Glutamatergic neuron (in vitro differentiated cells): ENCODE measurements at regions not wholly inside any gene's neighbourhood (a gene's known extent, or its start where the extent isn't known, plus 50 kb on each side); places are given as distances from the start of the nearest gene placed in this dataset.

Source experiments
- DNase-seq: peaks from one replicate; pipeline ENCODE4 v3.0.0; 2022
- H3K27ac Mint-ChIP-seq: one replicate; pipeline ENCODE4 v1.8.0; 2020; ENCODE audit warnings: mild to moderate bottlenecking, mixed read lengths, inconsistent platforms; ENCODE audit not compliant: unreplicated experiment
- H3K27me3 Mint-ChIP-seq: one replicate; pipeline ENCODE4 v1.8.0; 2020; ENCODE audit warnings: mild to moderate bottlenecking, moderate library complexity, mixed read lengths, inconsistent platforms; ENCODE audit not compliant: unreplicated experiment
- H3K36me3 Mint-ChIP-seq: one replicate; pipeline ENCODE4 v1.8.0; 2020; ENCODE audit warnings: mild to moderate bottlenecking, mixed read lengths, inconsistent platforms; ENCODE audit not compliant: unreplicated experiment
- H3K4me1 Mint-ChIP-seq: one replicate; pipeline ENCODE4 v1.8.0; 2020; ENCODE audit warnings: mild to moderate bottlenecking, low read depth, mixed read lengths, inconsistent platforms; ENCODE audit not compliant: unreplicated experiment
- H3K4me3 Mint-ChIP-seq: one replicate; pipeline ENCODE4 v1.8.0; 2020; ENCODE audit warnings: mild to moderate bottlenecking, mixed read lengths, inconsistent platforms; ENCODE audit not compliant: unreplicated experiment
- H3K9me3 Mint-ChIP-seq: one replicate; pipeline ENCODE4 v1.8.0; 2020; ENCODE audit warnings: mild to moderate bottlenecking, moderate library complexity, mixed read lengths, inconsistent platforms; ENCODE audit not compliant: unreplicated experiment
- CTCF ChIP-seq: fragments of 200-600 bp; sonication (generic); IDR thresholded peaks from one replicate; pipeline ENCODE4 v1.5.0; 2021; ENCODE audit not compliant: partially characterized antibody, unreplicated experiment

- H3K9me3 Mint-ChIP-seq, result peaks cover 1% of the 10 kb centered on the region
- H3K4me3 Mint-ChIP-seq, result no peak overlapping the region
- no peaks in the 10 kb centered on the region for H3K36me3 Mint-ChIP-seq
- H3K27me3 Mint-ChIP-seq, result no peaks in the 10 kb centered on the region
- H3K27ac Mint-ChIP-seq, result no peak overlapping the region
- DNase-seq, result no peak
- peaks cover 9% of the 10 kb centered on the region for H3K4me1 Mint-ChIP-seq
- TF ChIP-seq CTCF, result no peak
Measured at GRCh38 chr2:107576991-107577390, 249.7 kb upstream of the RGPD4 start.

DNA sequence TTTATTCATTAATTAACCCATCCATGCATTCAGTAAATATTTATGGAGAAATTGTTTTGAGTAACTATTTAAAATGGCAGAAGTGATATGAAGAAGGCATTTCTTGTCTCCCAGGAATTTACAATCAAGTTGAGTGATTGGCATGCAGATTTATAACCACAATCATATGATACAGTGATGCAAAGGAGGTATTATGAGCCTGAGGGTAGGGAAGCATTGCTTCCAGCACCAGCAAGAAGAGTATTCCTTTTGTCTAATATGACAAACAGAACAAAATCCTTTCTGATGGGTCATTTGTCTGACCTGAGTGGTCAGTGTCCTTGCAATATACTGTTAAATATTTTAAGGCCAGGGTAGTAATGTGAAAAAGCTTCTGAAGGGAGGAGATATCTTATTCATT, 244.2 kb upstream of the RGPD4 start:
- no peak overlapping the region for H3K27ac Mint-ChIP-seq
- H3K27me3 Mint-ChIP-seq, result no peaks in the 10 kb centered on the region
- no peak overlapping the region for H3K4me3 Mint-ChIP-seq
- H3K36me3 Mint-ChIP-seq, result no peaks in the 10 kb centered on the region
- DNase-seq, result no peak
- H3K9me3 Mint-ChIP-seq, result peaks cover 1% of the 10 kb centered on the region
- no peak for TF ChIP-seq CTCF
- H3K4me1 Mint-ChIP-seq, result no peaks in the 10 kb centered on the region

- no peaks in the 10 kb centered on the region for H3K4me1 Mint-ChIP-seq
- H3K27ac Mint-ChIP-seq, result no peak overlapping the region
- H3K4me3 Mint-ChIP-seq, result no peak overlapping the region
- peaks cover under 1% of the 10 kb centered on the region for H3K9me3 Mint-ChIP-seq
- no peak for TF ChIP-seq CTCF
- DNase-seq, result no peak
- H3K36me3 Mint-ChIP-seq, result no peaks in the 10 kb centered on the region
- H3K27me3 Mint-ChIP-seq, result no peaks in the 10 kb centered on the region
Measured at GRCh38 chr2:107584577-107584976, 242.1 kb upstream of the RGPD4 start.

GRCh38 chr2:107585851-107586250, 240.8 kb upstream of the RGPD4 start:
- no peaks in the 10 kb centered on the region for H3K36me3 Mint-ChIP-seq
- H3K27me3 Mint-ChIP-seq, result no peaks in the 10 kb centered on the region
- H3K4me3 Mint-ChIP-seq, result no peak overlapping the region
- no peaks in the 10 kb centered on the region for H3K9me3 Mint-ChIP-seq
- no peak for DNase-seq
- no peaks in the 10 kb centered on the region for H3K4me1 Mint-ChIP-seq
- no peak overlapping the region for H3K27ac Mint-ChIP-seq
- no peak for TF ChIP-seq CTCF

- Mint-ChIP-seq H3K4me1 (peaks cover 5% of the 10 kb centered on the region), H3K36me3 (no peaks in the 10 kb centered on the region)
Measured at GRCh38 chr2:107588181-107588580, 238.5 kb upstream of the RGPD4 start.

More at GRCh38 chr2:107588181-107588580, 238.5 kb upstream of the RGPD4 start:
- H3K4me3 Mint-ChIP-seq, result no peak overlapping the region
- no peak overlapping the region for H3K27ac Mint-ChIP-seq
- no peak for DNase-seq
- no peaks in the 10 kb centered on the region for H3K27me3 Mint-ChIP-seq
- TF ChIP-seq CTCF, result no peak
- H3K9me3 Mint-ChIP-seq, result no peaks in the 10 kb centered on the region
